ENCODE measurements at regions not wholly inside any gene's neighbourhood (a gene's known extent, or its start where the extent isn't known, plus 50 kb on each side); places are given as distances from the start of the nearest gene placed in this dataset.

DNA sequence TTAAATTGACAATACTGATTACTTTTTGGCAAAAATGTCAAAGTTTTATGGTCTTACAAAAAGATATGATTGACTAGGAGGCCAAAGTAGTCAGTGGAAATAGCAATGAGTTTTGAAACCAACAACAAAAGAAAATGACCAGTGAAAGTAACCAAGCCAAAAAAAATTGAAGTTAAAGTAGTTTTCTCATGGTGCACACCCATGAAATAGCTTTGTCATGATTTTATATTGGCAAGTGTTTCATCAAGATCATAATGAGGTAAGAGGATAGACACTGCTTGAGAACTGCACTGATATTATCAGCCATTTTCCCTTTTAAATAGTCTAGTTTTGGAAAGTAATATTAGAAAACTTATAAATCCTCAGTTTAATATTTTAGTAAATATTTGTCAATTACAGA, 206.2 kb upstream of the ADAMTS5 start:
- TF ChIP-seq, protein P1, sequence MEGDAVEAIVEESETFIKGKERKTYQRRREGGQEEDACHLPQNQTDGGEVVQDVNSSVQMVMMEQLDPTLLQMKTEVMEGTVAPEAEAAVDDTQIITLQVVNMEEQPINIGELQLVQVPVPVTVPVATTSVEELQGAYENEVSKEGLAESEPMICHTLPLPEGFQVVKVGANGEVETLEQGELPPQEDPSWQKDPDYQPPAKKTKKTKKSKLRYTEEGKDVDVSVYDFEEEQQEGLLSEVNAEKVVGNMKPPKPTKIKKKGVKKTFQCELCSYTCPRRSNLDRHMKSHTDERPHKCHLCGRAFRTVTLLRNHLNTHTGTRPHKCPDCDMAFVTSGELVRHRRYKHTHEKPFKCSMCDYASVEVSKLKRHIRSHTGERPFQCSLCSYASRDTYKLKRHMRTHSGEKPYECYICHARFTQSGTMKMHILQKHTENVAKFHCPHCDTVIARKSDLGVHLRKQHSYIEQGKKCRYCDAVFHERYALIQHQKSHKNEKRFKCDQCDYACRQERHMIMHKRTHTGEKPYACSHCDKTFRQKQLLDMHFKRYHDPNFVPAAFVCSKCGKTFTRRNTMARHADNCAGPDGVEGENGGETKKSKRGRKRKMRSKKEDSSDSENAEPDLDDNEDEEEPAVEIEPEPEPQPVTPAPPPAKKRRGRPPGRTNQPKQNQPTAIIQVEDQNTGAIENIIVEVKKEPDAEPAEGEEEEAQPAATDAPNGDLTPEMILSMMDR (IDR thresholded peaks at IDR 0.05; ENCODE audit: insufficient read depth, low read depth, low read length) = no peak
- TF ChIP-seq EZH2 (IDR thresholded peaks at IDR 0.05; ENCODE audit: insufficient read depth, low read length) = no peak
